GM23338 (cell line): ENCODE measurements at regions not wholly inside any gene's neighbourhood (a gene's known extent, or its start where the extent isn't known, plus 50 kb on each side); places are given as distances from the start of the nearest gene placed in this dataset.

Experiments used
- CTCF ChIP-seq, 2 experiments: fragments of 200-600 bp in 1 of 2; sonication (generic) in 1 of 2; conservative IDR thresholded peaks; 2 replicates each; pipeline versions ENCODE4 v1.5.1 to v1.6.1; 2016 to 2017; ENCODE audit warnings: antibody characterized with exemption in 2 of 2, low read depth in 2 of 2, mild to moderate bottlenecking in 2 of 2, moderate library complexity in 1 of 2
- EZH2 ChIP-seq: fragments of 200-600 bp; sonication (generic); IDR thresholded peaks from one replicate; pipeline ENCODE4 v1.8.0; 2017; ENCODE audit warnings: antibody characterized with exemption, mild to moderate bottlenecking, low read depth; ENCODE audit not compliant: unreplicated experiment
- EZH2phosphoT487 ChIP-seq: fragments of 200-600 bp; sonication (generic); IDR thresholded peaks from one replicate; pipeline ENCODE4 v1.8.1; 2018; ENCODE audit warnings: antibody characterized with exemption; ENCODE audit not compliant: unreplicated experiment
- POLR2AphosphoS5 ChIP-seq: IDR thresholded peaks from 2 replicates; pipeline ENCODE4 v1.6.1; 2016; ENCODE audit warnings: antibody characterized with exemption, low read depth

- TF ChIP-seq POLR2AphosphoS5 (no peak), CTCF (conservative IDR thresholded peaks at IDR 0.05; ENCODE audit: low read depth in 2 of 2) (no peak), EZH2phosphoT487 (no peak), EZH2 (no peak)
Observed at GRCh38 chrX:38879631-38880220, 78.5 kb downstream of the MID1IP1 start.
